Epithelial cell of prostate (primary cell): ENCODE measurements at regions not wholly inside any gene's neighbourhood (a gene's known extent, or its start where the extent isn't known, plus 50 kb on each side); places are given as distances from the start of the nearest gene placed in this dataset.

Experiments
- DNase-seq: peaks from one replicate; pipeline ENCODE4 v3.0.0-alpha.2; 2011; ENCODE audit warnings: low read depth, low spot score
- H3K27ac ChIP-seq: fragments of 450-650 bp; 2 replicates; pipeline ENCODE4 v1.5.1; 2017; ENCODE audit warnings: mild to moderate bottlenecking

DNA sequence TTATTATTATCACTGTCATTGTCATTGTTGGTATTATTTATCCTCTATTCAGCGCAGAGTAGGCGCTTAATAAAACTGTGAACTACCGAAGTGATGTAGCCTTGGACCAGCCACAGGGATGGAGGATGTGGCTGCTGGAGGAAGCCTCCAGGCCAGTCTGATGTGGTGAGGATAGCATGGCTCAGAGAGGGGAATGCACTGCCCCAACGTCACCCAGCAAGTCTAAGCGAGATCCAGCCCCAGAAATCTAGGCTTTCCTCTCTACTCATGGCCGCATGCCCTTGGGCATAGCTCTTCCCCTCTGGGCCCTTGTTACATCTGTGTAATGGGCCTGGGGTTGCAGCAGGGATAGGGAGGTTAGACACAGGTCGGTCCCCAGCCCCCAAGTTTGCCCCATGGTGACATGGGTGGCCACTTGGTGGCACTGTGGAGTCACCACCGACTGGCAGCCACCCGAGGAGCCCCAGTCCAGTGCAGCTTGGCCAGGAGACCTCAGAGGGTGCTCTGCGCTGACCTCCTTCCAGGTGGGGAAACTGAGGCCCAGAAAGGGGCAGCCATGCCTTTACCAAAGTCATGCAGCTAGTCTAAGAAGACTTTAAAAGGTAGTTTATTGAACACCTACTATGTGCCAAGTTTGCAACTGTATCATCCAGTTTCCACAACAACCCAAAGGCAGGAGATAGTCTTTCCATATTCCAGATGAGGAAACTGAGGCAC, 395.7 kb downstream of the MN1 start:
- DNase-seq: no peak
- H3K27ac ChIP-seq: no peak overlapping the region

DNA sequence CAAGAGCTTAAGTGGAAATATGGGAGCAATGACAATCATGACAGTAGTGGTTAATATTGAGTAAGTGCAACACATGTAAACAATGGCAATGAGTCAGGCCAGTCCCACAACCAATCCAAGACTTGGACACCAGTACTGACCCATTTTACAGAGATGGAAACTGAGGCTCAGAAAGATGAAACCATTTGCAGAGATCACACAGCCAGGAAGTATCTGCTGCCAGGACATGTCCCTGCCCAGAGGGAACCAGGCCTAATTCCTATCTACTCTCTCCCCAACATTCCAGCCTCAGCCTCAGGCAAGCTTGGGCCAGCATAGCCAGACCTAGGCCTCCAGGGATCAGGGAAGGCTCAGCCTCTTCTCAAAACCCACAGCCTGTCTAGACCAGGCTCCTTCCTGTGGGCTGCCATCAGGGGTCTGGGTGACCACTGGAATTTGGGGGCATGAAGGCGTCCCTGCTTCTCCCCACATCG, 395.1 kb downstream of the MN1 start:
- DNase-seq: no peak
- no peak overlapping the region for H3K27ac ChIP-seq

DNA sequence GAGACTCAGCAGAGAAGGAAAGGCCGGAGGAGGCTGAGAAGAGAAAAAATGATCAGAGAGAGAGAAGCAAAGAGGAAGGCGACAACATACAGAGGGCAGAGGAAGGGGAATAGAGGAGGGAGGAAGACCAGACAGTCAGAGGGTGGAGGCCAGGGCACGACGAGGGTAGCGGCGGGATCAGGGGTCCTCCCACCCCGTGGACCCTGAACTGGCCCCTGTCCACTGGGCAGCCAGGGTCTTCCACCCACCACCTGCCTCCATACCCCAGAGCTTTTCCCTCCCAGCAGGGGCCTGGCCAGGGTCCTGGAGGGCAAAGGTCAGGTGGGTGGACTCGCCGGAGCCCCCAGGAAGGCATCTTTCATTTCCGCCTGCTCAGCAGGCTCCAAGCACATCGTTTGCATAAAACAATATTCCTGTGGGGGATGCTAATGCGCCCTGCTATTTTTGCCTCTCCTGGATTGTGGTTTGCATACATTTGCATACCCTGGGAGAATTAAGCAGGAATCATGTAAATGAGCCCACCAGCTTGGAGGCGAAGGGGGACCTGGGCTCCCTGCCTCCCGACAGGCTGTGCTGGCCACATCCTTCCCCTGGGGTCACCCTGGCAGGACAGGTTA, 394.1 kb downstream of the MN1 start:
- DNase-seq: no peak
- H3K27ac ChIP-seq: no peak overlapping the region

DNA sequence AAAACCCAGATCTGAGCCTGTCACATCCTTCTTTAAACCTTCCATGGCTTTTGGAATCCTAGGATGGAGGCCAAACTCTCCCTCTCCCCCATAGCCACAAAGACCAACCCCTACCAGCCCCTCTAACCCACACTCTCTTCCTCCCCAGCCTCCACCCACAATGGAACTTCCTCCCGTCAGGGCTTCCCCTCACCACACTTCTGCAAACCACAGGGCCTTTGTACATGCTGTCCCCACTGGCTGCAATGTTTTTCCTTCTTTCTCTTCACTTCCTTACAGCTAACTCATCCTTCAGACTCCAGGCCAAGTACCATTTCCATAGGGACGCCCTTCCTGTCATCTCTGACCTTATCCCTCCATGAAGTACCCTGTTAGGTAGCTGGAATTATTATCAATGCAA, 393.5 kb downstream of the MN1 start:
- no peak overlapping the region for H3K27ac ChIP-seq
- DNase-seq: no peak

DNA sequence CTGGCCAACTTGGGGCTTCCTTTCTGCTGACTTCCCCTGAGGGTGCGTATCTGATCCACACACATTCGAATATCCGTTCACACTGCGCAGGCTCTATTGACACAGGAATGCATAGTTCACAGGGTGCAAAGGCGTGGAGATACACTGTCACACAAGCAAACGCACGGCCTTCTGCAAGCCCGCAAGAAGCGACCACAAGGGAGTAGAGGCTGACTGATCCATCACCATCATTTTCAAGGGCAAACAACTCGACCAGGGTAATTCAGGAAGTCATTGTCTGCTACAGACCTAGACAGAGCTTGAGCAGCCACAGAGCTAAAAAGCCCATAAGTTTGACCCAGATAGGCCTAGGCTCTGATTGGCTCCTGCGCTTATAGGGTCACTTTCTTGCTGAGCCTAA, 392.3 kb downstream of the MN1 start:
- no peak for DNase-seq
- H3K27ac ChIP-seq: no peak overlapping the region

- peak overlapping the region; percentile 47 for H3K27ac ChIP-seq
- peak; percentile 58 for DNase-seq
These were observed 388.6 kb downstream of the MN1 start for GRCh38 chr22:27412866-27413445.

- no peak for DNase-seq
- peak overlapping the region; percentile 47 for H3K27ac ChIP-seq
These were observed 387.9 kb downstream of the MN1 start for GRCh38 chr22:27413702-27414101.

- peak; percentile 50 for DNase-seq
These were observed 384.8 kb downstream of the MN1 start for GRCh38 chr22:27416511-27417420.

GRCh38 chr22:27417421-27417814, 384.1 kb downstream of the MN1 start:
- no peak for DNase-seq

More at GRCh38 chr22:27416511-27417420, 384.8 kb downstream of the MN1 start:
- peak overlapping the region; percentile 19 for H3K27ac ChIP-seq

GRCh38 chr22:27418261-27418660, 383.3 kb downstream of the MN1 start:
- no peak overlapping the region for H3K27ac ChIP-seq
- DNase-seq: no peak

More at GRCh38 chr22:27417421-27417814, 384.1 kb downstream of the MN1 start:
- H3K27ac ChIP-seq: peak overlapping the region; percentile 19

DNA sequence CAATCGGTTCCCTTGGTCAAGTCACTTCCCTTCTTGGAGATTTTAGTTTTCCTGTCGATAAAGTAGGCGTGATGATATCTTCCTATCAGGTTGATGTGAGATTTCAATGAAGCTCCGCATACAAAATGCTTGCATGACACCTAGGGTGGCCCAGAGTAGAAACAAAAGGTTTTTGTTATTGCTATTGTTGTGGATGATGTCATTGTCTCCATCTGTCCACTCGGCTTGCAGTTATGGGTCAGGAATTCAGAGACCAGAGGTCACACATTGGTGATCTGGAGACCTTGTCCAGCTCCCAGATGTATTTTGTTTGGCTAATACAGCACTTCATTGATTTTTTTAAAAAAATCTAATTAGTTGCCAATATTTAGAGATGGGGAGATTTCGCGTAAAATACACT, 382.1 kb downstream of the MN1 start:
- no peak for DNase-seq
- H3K27ac ChIP-seq: no peak overlapping the region

DNA sequence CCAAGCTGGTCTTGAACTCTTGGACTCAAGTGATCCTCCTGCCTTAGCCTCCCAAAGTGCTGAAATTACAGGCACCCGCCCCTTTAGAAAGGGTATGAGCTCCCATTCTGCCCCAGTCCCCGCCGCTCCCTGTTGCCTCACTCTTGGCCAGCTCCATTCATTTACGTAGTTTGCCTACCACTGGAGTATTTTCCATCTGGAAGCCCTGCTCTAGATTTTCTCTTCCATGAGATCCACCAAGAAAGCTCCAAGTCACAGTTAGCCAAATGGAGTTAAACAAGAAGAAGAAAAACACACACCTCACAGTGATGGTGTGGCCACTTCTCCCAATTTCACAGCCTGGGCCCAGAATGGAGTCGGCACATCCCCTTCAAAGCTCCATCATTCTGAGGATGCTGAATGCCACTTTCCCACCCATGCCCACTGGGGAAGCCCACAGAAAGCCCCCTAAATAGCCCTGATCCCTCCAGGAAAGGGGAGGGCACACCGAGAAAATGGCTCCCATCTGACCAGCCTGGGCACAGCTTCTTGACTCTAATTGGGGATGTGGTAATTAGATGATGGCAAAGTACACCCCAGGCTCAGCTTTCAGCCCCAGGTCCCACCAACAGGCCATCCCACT, 381.2 kb downstream of the MN1 start:
- H3K27ac ChIP-seq: peak overlapping the region; percentile 44
- DNase-seq: no peak

GRCh38 chr22:27420817-27421361, 380.7 kb downstream of the MN1 start:
- DNase-seq: no peak
- peak overlapping the region; percentile 44 for H3K27ac ChIP-seq

GRCh38 chr22:27422442-27422841, 379.1 kb downstream of the MN1 start:
- H3K27ac ChIP-seq: no peak overlapping the region
- DNase-seq: peak; percentile 90

GRCh38 chr22:27424319-27424718, 377.2 kb downstream of the MN1 start:
- no peak for DNase-seq
- H3K27ac ChIP-seq: no peak overlapping the region

- DNase-seq: no peak
- no peak overlapping the region for H3K27ac ChIP-seq
These were observed 372.1 kb downstream of the MN1 start for GRCh38 chr22:27429476-27429875.

- H3K27ac ChIP-seq: no peak overlapping the region
- DNase-seq: no peak
These were observed 370.5 kb downstream of the MN1 start for GRCh38 chr22:27431081-27431480.

DNA sequence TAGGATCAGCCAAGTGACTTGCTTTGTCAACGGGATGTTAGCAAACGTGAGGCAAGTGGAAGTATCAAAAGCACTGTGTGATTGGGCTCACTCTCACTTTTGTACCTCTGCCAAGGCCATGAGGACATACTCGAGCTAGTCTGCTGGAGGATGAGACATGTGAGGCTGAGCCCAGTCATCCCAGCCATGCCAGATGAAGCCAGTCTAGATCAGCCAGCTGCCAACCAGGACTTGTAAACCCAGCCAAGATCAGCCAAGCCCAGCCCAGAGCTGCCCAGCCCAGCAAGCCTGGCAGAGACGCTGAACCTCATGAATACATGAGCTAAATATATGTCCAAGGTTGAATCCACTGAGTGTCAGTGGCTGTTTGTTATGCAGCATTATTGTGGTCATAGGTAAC, 369.7 kb downstream of the MN1 start:
- no peak overlapping the region for H3K27ac ChIP-seq
- no peak for DNase-seq

DNA sequence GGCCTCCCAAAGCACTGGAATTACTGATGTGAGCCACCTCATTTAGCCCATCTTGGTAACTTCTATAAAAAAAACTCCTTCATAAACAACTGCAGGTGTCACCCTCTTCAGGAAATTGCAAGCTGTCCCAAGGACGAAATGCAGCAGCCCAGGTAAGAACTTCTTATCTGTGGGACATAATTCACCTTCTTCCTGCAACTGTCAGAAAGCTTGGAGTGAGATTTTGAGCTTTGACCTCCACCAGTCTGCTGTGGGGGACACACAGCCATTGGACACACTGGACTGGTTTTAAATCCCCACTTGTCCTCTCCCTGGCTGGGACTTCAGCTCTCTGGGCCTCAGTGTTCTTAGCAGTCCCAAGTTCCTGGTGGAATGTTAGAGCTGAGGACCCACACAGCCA, 368.5 kb downstream of the MN1 start:
- H3K27ac ChIP-seq: no peak overlapping the region
- DNase-seq: no peak
